Neural progenitor cell (in vitro differentiated cells): ENCODE measurements at regions not wholly inside any gene's neighbourhood (a gene's known extent, or its start where the extent isn't known, plus 50 kb on each side); places are given as distances from the start of the nearest gene placed in this dataset.

Experiments
- DNase-seq: peaks from one replicate; pipeline ENCODE4 v3.0.0-alpha.2; 2016; ENCODE audit warnings: low spot score
- H2AFZ ChIP-seq: fragments of 200-600 bp; sonication (generic); replicated peaks from 2 replicates; pipeline ENCODE4 v1.6.1; 2016; ENCODE audit warnings: antibody characterized with exemption
- H3F3A ChIP-seq: fragments of 200-600 bp; sonication (generic); 2 replicates; pipeline ENCODE4 v1.6.1; 2016; ENCODE audit warnings: antibody characterized with exemption, low read depth
- H3K27ac ChIP-seq: fragments of 200-600 bp; sonication (generic); 2 replicates; pipeline ENCODE4 v1.5.1; 2016; ENCODE audit warnings: mild to moderate bottlenecking
- H3K27me3 ChIP-seq: fragments of 200-600 bp; sonication (generic); 2 replicates; pipeline ENCODE4 v1.6.1; 2016; ENCODE audit warnings: mild to moderate bottlenecking, moderate library complexity
- H3K36me3 ChIP-seq: fragments of 200-600 bp; sonication (generic); 2 replicates; pipeline ENCODE4 v1.5.1; 2016
- H3K4me1 ChIP-seq: fragments of 200-600 bp; sonication (generic); 2 replicates; pipeline ENCODE4 v1.6.1; 2016; ENCODE audit warnings: mixed run types
- H3K4me2 ChIP-seq: fragments of 200-600 bp; sonication (generic); 2 replicates; pipeline ENCODE4 v1.6.1; 2016
- H3K4me3 ChIP-seq: fragments of 200-600 bp; sonication (generic); 2 replicates; pipeline ENCODE4 v1.5.1; 2016
- H3K79me2 ChIP-seq: fragments of 200-600 bp; sonication (generic); 2 replicates; pipeline ENCODE4 v1.6.1; 2016; ENCODE audit warnings: low read depth
- H3K9ac ChIP-seq: fragments of 200-600 bp; sonication (generic); 2 replicates; pipeline ENCODE4 v1.6.1; 2016
- H3K9me3 ChIP-seq: fragments of 200-600 bp; sonication (generic); 2 replicates; pipeline ENCODE4 v1.5.1; 2016; ENCODE audit warnings: low read depth
- H4K20me1 ChIP-seq: fragments of 200-600 bp; sonication (generic); 2 replicates; pipeline ENCODE4 v1.6.1; 2016; ENCODE audit warnings: low read depth
- H3K27ac Mint-ChIP-seq: 3 replicates; pipeline ENCODE4 v1.8.0; 2021; ENCODE audit warnings: mixed read lengths
- H3K27me3 Mint-ChIP-seq: 2 replicates; pipeline ENCODE4 v1.8.0; 2022; ENCODE audit warnings: low read depth, mild to moderate bottlenecking, inconsistent platforms, moderate library complexity, mixed read lengths; ENCODE audit not compliant: insufficient read depth
- H3K36me3 Mint-ChIP-seq: 3 replicates; pipeline ENCODE4 v1.8.0; 2021; ENCODE audit warnings: mixed read lengths
- H3K4me1 Mint-ChIP-seq: 3 replicates; pipeline ENCODE4 v1.8.0; 2021; ENCODE audit warnings: mixed read lengths
- H3K4me3 Mint-ChIP-seq: 3 replicates; pipeline ENCODE4 v1.8.0; 2021; ENCODE audit warnings: mild to moderate bottlenecking, moderate library complexity, mixed read lengths
- H3K9me3 Mint-ChIP-seq: 3 replicates; pipeline ENCODE4 v1.8.0; 2020; ENCODE audit warnings: mixed read lengths
- EZH2 ChIP-seq: fragments of 200-600 bp; sonication (generic); IDR thresholded peaks from 2 replicates; pipeline ENCODE4 v1.6.1; 2017; ENCODE audit warnings: antibody characterized with exemption, mild to moderate bottlenecking, moderate library complexity
- EZH2phosphoT487 ChIP-seq: fragments of 200-600 bp; sonication (generic); IDR thresholded peaks from 2 replicates; pipeline ENCODE4 v1.6.1; 2017; ENCODE audit warnings: antibody characterized with exemption
- TF ChIP-seq, protein P1 (sequence below): fragments of 200-600 bp; sonication (generic); IDR thresholded peaks from 2 replicates; pipeline ENCODE4 v1.5.1; 2017; ENCODE audit warnings: antibody characterized with exemption, mild to moderate bottlenecking

DNA sequence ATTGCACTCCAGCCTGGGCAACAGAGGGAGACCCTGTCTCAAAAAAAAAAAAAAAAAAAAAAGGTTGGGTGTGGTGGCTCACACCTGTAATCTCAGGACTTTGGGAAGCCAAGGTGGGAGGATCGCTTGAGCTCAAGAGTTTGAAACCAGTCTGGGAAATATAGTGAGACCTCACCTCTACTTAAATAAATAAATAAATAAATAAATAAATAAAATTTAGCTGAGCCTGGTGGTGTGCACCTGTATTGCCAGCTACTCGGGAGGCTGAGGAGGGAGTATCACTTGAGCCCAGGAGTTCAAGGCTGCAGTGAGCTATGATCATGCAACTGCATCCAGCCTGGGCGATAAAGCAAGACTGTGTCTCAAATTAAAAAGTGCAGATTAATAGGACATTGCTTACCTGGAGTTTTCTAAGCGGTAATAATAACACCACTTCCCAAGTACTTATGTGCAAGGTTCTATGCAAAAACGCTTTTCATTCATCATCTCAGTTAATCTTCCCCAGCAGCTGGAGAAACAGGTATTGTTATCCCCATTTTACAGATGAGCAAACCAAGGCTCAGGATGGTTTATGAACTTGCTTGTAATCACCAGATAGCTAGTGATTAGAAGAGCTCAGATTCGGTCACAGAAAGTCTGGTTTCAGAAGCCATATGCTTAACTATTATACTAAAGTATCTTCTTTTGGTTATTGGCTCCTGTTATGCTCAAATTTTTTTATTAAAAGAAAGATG, 196.5 kb upstream of the MKLN1 start:
- no peaks in the 10 kb centered on the region for H3K9me3 ChIP-seq
- no peaks in the 10 kb centered on the region for H3K4me1 ChIP-seq
- H3K27ac Mint-ChIP-seq: no peak overlapping the region
- H3K4me1 Mint-ChIP-seq: no peaks in the 10 kb centered on the region
- no peak for DNase-seq
- no peaks in the 10 kb centered on the region for H3K9me3 Mint-ChIP-seq
- no peak overlapping the region for H3K4me2 ChIP-seq
- no peaks in the 10 kb centered on the region for H3K36me3 ChIP-seq
- H3K79me2 ChIP-seq: no peaks in the 10 kb centered on the region
- H3K4me3 Mint-ChIP-seq: no peak overlapping the region
- no peak overlapping the region for H2AFZ ChIP-seq
- H3K9ac ChIP-seq: no peak overlapping the region
- no peak overlapping the region for H3K4me3 ChIP-seq
- H3F3A ChIP-seq: no peaks in the 10 kb centered on the region
- peaks cover 2% of the 10 kb centered on the region for H3K27me3 Mint-ChIP-seq
- H3K27ac ChIP-seq: no peak overlapping the region
- H3K36me3 Mint-ChIP-seq: no peaks in the 10 kb centered on the region
- H4K20me1 ChIP-seq: no peaks in the 10 kb centered on the region
- TF ChIP-seq, protein P1, sequence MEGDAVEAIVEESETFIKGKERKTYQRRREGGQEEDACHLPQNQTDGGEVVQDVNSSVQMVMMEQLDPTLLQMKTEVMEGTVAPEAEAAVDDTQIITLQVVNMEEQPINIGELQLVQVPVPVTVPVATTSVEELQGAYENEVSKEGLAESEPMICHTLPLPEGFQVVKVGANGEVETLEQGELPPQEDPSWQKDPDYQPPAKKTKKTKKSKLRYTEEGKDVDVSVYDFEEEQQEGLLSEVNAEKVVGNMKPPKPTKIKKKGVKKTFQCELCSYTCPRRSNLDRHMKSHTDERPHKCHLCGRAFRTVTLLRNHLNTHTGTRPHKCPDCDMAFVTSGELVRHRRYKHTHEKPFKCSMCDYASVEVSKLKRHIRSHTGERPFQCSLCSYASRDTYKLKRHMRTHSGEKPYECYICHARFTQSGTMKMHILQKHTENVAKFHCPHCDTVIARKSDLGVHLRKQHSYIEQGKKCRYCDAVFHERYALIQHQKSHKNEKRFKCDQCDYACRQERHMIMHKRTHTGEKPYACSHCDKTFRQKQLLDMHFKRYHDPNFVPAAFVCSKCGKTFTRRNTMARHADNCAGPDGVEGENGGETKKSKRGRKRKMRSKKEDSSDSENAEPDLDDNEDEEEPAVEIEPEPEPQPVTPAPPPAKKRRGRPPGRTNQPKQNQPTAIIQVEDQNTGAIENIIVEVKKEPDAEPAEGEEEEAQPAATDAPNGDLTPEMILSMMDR: no peak
- TF ChIP-seq EZH2phosphoT487 (no peak), EZH2 (no peak)
- no peaks in the 10 kb centered on the region for H3K27me3 ChIP-seq

DNA sequence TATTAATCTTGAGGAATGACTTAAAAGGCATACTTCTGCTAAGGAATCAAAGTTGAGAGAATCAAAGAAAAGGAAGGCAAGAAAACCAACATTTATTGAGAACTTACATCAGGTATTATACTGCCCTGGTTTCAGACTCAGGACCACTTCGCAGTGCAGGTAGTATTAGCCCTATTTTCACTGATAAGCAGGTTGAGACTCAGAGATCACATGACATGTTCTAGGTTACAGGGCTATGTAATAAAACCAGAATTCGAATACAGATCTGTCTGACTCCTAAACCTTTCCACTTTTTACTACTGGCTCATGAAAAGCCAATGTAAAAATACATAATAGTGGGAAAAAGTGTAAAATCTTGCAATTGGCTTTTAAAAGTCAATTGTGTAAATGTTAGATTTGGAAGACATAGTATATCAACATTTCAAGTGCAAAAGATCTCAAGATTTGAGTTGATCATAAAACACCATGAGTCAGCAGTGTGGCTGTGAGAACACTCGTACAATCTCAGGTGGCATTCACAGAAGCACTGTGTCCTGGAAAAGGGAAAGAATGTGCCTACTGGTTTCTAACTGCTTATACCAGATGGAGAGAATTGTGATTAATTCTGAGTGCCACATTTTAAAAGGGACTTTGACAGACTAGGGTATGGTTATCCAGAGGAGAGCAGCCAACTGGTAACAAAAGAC, 195.8 kb upstream of the MKLN1 start:
- Mint-ChIP-seq H3K4me1 (no peaks in the 10 kb centered on the region), H3K27me3 (peaks cover 2% of the 10 kb centered on the region), H3K4me3 (no peak overlapping the region), H3K9me3 (no peaks in the 10 kb centered on the region), H3K36me3 (no peaks in the 10 kb centered on the region), H3K27ac (no peak overlapping the region)
- Histone ChIP-seq H2AFZ (no peak overlapping the region), H3K4me2 (no peak overlapping the region), H3K4me1 (no peaks in the 10 kb centered on the region), H3K9ac (no peak overlapping the region), H3K36me3 (no peaks in the 10 kb centered on the region), H3F3A (no peaks in the 10 kb centered on the region), H3K9me3 (no peaks in the 10 kb centered on the region), H3K27me3 (no peaks in the 10 kb centered on the region), H3K4me3 (no peak overlapping the region), H4K20me1 (no peaks in the 10 kb centered on the region), H3K79me2 (no peaks in the 10 kb centered on the region), H3K27ac (no peak overlapping the region)
- TF ChIP-seq EZH2phosphoT487 (no peak), EZH2 (no peak)
- TF ChIP-seq, protein P1: no peak
- no peak for DNase-seq

DNA sequence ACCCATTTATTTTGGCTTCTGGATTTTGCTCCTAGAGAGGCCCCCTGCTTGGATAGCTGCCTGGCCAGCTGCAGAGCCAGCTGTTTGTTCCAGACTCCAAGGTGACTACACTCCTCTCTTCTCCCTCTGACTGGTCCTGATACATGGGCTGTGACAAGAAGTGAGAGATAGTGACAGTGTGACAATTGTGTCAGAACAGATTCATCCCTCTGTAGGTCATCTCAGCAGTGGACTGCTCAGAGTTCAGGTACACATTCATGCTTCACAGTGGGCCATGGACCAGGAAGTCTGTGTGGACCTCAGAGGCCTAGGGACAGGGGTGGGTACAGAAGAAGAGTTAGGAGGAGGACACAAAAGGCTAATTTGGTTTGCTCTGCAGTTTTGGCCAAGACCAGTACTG, 188.2 kb upstream of the MKLN1 start:
- Histone ChIP-seq H2AFZ (no peak overlapping the region), H3K4me1 (no peaks in the 10 kb centered on the region), H3K27ac (no peak overlapping the region), H3K9me3 (no peaks in the 10 kb centered on the region), H3K9ac (no peak overlapping the region), H3K36me3 (no peaks in the 10 kb centered on the region), H3K4me3 (no peak overlapping the region), H3K27me3 (no peaks in the 10 kb centered on the region), H3K79me2 (no peaks in the 10 kb centered on the region), H3F3A (no peaks in the 10 kb centered on the region), H4K20me1 (no peaks in the 10 kb centered on the region), H3K4me2 (no peak overlapping the region)
- Mint-ChIP-seq H3K36me3 (no peaks in the 10 kb centered on the region), H3K27me3 (peaks cover 2% of the 10 kb centered on the region), H3K4me3 (no peak overlapping the region), H3K4me1 (no peaks in the 10 kb centered on the region), H3K27ac (no peak overlapping the region), H3K9me3 (peaks cover 9% of the 10 kb centered on the region)
- DNase-seq: no peak
- TF ChIP-seq, protein P1: no peak
- TF ChIP-seq EZH2 (no peak), EZH2phosphoT487 (no peak)
